Common myeloid progenitor, CD34-positive (primary cell): ENCODE measurements at regions not wholly inside any gene's neighbourhood (a gene's known extent, or its start where the extent isn't known, plus 50 kb on each side); places are given as distances from the start of the nearest gene placed in this dataset.

Experiments used
- CTCF ChIA-PET: fragments of 350-600 bp; sonication (Branson Sonifier 250); formaldehyde crosslinking; loops from one replicate; lab custom pipeline; 2021; ENCODE audit warnings: antibody characterized with exemption; lab: Charles Lee
- POLR2A ChIA-PET: fragments of 350-600 bp; sonication (Branson Sonifier 250); formaldehyde crosslinking; loops from one replicate; lab custom pipeline; 2021; ENCODE audit warnings: antibody characterized with exemption; lab: Charles Lee
- DNase-seq, 3 donors: peaks; one replicate each; pipeline versions ENCODE4 v3.0.0 to v3.0.0-alpha.2; 2013
- H3K27ac ChIP-seq, 2 experiments: 1 replicate in 1 of 2; 2 replicates in 1 of 2; pipeline ENCODE4 v1.7.0; 2013; ENCODE audit warnings: inconsistent platforms in 2 of 2, low read length in 2 of 2, mild to moderate bottlenecking in 2 of 2, low read depth in 1 of 2, moderate library complexity in 1 of 2; ENCODE audit not compliant: severe bottlenecking in 2 of 2, insufficient read depth in 1 of 2, poor library complexity in 1 of 2
- H3K27me3 ChIP-seq, 5 experiments: replicated peaks in 2 of 5; 1 replicate in 3 of 5; 2 replicates in 2 of 5; pipeline versions ENCODE4 v1.6.1 to v1.7.0; 2013; ENCODE audit warnings: low read length in 4 of 5, mild to moderate bottlenecking in 2 of 5, moderate library complexity in 2 of 5, inconsistent platforms in 1 of 5; ENCODE audit not compliant: insufficient read depth in 5 of 5, control insufficient read depth in 4 of 5
- H3K36me3 ChIP-seq, 4 experiments: 1 replicate in 2 of 4; 2 replicates in 2 of 4; pipeline versions ENCODE4 v1.6.1 to v1.7.0; 2013; ENCODE audit warnings: low read length in 3 of 4, control low read depth in 1 of 4, mild to moderate bottlenecking in 1 of 4; ENCODE audit not compliant: control insufficient read depth in 4 of 4, insufficient read depth in 4 of 4
- H3K4me1 ChIP-seq, 4 experiments: 1 replicate in 3 of 4; 2 replicates in 1 of 4; pipeline versions ENCODE4 v1.6.1 to v1.7.1; 2013; ENCODE audit warnings: low read length in 3 of 4, mild to moderate bottlenecking in 3 of 4, control low read depth in 1 of 4, inconsistent platforms in 1 of 4, moderate library complexity in 1 of 4; ENCODE audit not compliant: control insufficient read depth in 4 of 4, insufficient read depth in 4 of 4; ENCODE audit errors: control extremely low read depth in 1 of 4
- H3K4me3 ChIP-seq, 7 experiments: 1 replicate in 4 of 7; 2 replicates in 3 of 7; pipeline versions ENCODE4 v1.5.1 to v1.7.0; 2013; ENCODE audit warnings: mild to moderate bottlenecking in 7 of 7, low read length in 6 of 7, moderate library complexity in 6 of 7, inconsistent platforms in 2 of 7, low read depth in 2 of 7, control low read depth in 1 of 7; ENCODE audit not compliant: insufficient read depth in 4 of 7, control insufficient read depth in 1 of 7; ENCODE audit errors: extremely low read depth in 1 of 7
- H3K9me3 ChIP-seq, 5 experiments: 1 replicate in 4 of 5; 2 replicates in 1 of 5; pipeline versions ENCODE4 v1.6.1 to v1.7.1; 2013; ENCODE audit warnings: low read length in 4 of 5, mild to moderate bottlenecking in 2 of 5, inconsistent platforms in 1 of 5, low read depth in 1 of 5, moderate library complexity in 1 of 5; ENCODE audit not compliant: control insufficient read depth in 4 of 5, insufficient read depth in 2 of 5; ENCODE audit errors: control extremely low read depth in 1 of 5
- WGBS: methylation state at CpG from one replicate; pipeline ENCODE4 v1.1.5; 2013; ENCODE audit not compliant: insufficient coverage; 5-methylcytosine and 5-hydroxymethylcytosine counted together

DNA sequence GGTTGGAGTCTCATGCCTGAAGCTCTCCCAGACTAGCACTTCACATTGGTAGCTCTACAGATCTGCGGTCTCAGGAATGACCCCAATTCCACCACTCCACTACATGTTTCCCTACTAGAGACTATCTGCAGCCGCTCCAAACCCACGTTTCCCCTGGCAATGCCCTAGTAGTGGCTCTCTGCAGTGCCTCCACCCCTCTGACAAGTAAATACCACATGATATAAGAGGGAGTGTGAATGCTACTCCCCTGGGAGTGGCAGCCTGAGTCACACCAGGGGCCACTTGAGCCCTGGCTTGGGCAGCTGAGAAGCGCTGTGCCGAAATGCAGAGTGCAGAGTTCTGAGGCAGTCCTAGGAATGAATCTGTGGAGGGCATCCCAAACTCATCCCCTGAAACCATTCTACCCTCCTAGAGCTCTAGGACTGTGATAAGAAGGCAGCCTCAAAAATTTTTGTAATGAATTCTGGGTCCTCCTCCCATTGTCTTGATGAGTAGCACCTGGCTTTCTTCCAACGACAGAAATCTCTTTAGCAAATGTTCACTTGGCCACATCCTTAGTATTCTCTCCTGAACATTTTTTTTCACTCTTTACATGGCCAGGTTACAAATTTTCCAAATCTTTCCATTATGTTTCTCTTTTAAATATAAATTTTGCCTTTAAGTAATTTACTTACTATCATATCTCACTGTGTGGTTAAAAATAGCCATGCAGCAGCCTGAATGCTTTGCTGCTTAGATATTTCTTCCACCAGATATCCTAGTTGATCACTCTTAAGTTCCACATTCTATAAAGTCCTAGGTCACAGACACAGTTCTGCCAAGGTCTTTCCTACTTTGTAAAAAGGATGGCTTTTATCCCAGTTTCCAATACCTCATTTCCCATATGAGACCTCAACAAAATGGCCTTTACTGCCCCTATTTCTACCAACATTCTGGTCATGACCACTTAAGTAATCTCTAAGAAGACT lies 160.2 kb upstream of the CPEB2 start:
- POLR2A ChIA-PET = no interaction called here
- WGBS = 82% methylated on average over 5 of the region's 6 CpGs
- CTCF ChIA-PET = no interaction called here

DNA sequence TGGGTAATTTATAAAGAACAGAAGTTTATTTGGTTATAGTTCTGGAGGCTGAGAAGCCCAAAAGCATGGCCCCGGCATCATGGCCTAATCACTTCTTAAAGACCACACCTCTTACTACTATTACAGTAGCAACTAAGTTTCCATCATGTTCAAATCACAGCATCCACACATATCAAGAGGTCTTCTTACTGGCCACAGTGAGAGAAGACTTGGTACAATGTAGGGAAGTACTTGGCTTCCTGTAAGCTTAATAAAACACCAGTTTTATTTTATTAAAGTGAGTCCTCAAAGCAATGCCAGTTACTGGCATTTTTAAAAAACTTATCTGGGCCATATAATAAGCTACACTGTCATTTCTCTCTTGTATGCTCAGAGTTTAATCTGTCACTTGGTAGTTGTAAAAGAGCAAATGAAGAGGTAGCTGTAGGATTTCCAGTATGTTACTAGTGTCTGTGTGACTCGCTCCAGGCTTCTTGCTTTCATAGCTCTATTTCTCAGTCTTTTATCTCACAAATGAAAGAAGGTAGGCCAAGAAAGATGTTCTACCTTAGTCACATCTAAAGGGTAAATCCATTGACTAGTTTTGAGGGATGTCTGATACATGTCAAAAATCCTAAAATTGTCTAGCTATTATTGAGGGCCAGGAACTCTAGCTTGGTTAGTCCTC lies 159.2 kb upstream of the CPEB2 start:
- Histone ChIP-seq H3K27me3 (no peaks in the 10 kb centered on the region), H3K4me3 (no peak overlapping the region), H3K27ac (no peak overlapping the region), H3K36me3 (no peaks in the 10 kb centered on the region), H3K4me1 (no peaks in the 10 kb centered on the region), H3K9me3 (peaks cover 0 to 4% (median 0%) of the 10 kb centered on the region in 5 experiments)
- ChIA-PET CTCF (no interaction called here), POLR2A (no interaction called here)
- no CpG with 5 or more reads among the region's 2 CpGs for WGBS
- DNase-seq = no peak

More for the DNA sequence above, 160.2 kb upstream of the CPEB2 start:
- H3K9me3 ChIP-seq = peaks cover 0 to 4% (median 0%) of the 10 kb centered on the region in 5 experiments
- no peak overlapping the region for H3K4me3 ChIP-seq
- H3K27me3 ChIP-seq = no peaks in the 10 kb centered on the region
- DNase-seq = no peak
- H3K4me1 ChIP-seq = no peaks in the 10 kb centered on the region
- no peaks in the 10 kb centered on the region for H3K36me3 ChIP-seq
- H3K27ac ChIP-seq = no peak overlapping the region

DNA sequence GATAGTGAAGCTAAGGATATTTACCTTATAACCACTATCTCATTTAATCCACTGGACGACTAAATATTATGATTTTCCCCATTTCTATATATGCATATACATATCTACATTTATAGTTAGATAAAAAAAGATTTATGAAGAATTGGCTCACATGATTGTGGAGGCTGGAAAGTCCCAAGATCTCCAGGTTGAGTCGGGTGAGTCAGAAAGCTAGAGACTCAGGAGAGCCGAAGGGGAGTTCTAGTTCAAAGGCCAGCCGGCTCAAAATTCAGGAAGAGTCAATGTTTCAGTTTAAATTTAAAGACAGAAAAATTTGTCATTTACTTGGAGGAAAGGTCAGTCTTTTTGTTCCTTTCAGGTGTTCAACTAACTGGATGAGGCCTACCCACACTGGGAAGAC lies 158.2 kb upstream of the CPEB2 start:
- H3K9me3 ChIP-seq = no peaks in the 10 kb centered on the region
- no peaks in the 10 kb centered on the region for H3K36me3 ChIP-seq
- no peak for DNase-seq
- 93% methylated on average over 3 of the region's 4 CpGs for WGBS
- H3K4me1 ChIP-seq = no peaks in the 10 kb centered on the region
- ChIA-PET CTCF (no interaction called here), POLR2A (no interaction called here)
- H3K4me3 ChIP-seq = no peak overlapping the region
- no peak overlapping the region for H3K27ac ChIP-seq
- H3K27me3 ChIP-seq = no peaks in the 10 kb centered on the region

DNA sequence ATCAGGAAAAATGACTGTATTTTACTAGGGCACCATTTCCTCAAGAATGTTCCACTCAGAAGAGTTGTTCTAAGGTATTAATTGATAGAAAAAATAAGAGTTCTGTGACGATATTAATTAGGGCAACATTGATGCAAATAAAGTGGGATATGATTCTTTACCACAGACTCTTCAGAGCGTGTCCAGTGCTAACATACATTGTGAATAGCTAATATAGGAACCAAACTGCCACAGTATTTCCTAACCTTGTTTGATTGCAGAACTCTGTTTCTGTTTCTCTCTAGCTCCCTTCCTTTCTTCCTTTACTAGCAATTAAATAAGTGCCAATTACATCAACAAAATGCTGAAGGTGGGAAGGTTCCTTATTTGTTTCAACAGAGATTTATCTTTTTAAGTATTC lies 154.1 kb upstream of the CPEB2 start:
- H3K4me3 ChIP-seq = no peak overlapping the region
- H3K27ac ChIP-seq = no peak overlapping the region
- H3K9me3 ChIP-seq = no peaks in the 10 kb centered on the region
- ChIA-PET CTCF (interaction anchor here (1.0 to 1.6 kb wide), 2 partner anchors 16 to 173 kb away, joined by 3 to 4 read pairs; no protein-coding TSS in a partner anchor), POLR2A (no interaction called here)
- no peak for DNase-seq
- 100% methylated on average over 1 of the region's 2 CpGs for WGBS
- no peaks in the 10 kb centered on the region for H3K36me3 ChIP-seq
- no peaks in the 10 kb centered on the region for H3K27me3 ChIP-seq
- peaks cover 0 to 7% (median 0%) of the 10 kb centered on the region in 4 experiments for H3K4me1 ChIP-seq

DNA sequence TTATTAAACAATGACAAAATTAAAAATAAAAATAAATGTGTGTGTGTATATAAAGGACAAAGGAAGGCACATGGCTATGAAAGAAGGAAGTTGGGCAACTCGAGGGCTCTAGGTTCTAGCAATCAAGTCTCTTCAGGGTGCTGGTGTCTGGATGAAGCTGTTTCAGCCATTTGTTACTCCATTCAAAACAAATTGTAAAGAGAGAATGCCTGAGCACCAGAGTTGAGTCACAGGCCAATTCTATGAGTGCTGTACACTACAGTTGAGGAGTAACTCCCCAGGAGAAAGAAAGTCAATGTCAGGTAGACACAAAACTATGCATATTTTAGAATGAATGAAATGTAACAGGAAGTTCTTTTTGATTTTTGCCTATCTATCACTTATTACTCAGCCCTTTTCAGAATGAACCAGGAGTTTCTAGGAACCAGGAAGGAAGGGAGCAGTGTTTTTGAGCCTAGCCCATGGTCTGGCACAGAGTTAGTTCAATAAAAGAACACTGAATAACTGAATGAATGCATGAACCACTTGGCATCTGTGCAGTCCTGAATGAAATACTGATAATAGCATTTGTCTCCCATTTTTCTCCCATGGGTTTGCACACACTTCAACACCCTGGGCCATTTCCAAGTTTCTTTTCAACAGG lies 151.7 kb upstream of the CPEB2 start:
- no peak for DNase-seq
- peaks cover 0 to 7% (median 0%) of the 10 kb centered on the region in 4 experiments for H3K4me1 ChIP-seq
- no peaks in the 10 kb centered on the region for H3K27me3 ChIP-seq
- ChIA-PET CTCF (interaction anchor here (0.6 kb wide), 1 partner anchor 1441 kb away, joined by 4 read pairs; no protein-coding TSS in a partner anchor), POLR2A (no interaction called here)
- H3K4me3 ChIP-seq = no peak overlapping the region
- no peaks in the 10 kb centered on the region for H3K36me3 ChIP-seq
- 75% methylated on average over 1 of the region's 1 CpG for WGBS
- no peaks in the 10 kb centered on the region for H3K9me3 ChIP-seq
- no peak overlapping the region for H3K27ac ChIP-seq

DNA sequence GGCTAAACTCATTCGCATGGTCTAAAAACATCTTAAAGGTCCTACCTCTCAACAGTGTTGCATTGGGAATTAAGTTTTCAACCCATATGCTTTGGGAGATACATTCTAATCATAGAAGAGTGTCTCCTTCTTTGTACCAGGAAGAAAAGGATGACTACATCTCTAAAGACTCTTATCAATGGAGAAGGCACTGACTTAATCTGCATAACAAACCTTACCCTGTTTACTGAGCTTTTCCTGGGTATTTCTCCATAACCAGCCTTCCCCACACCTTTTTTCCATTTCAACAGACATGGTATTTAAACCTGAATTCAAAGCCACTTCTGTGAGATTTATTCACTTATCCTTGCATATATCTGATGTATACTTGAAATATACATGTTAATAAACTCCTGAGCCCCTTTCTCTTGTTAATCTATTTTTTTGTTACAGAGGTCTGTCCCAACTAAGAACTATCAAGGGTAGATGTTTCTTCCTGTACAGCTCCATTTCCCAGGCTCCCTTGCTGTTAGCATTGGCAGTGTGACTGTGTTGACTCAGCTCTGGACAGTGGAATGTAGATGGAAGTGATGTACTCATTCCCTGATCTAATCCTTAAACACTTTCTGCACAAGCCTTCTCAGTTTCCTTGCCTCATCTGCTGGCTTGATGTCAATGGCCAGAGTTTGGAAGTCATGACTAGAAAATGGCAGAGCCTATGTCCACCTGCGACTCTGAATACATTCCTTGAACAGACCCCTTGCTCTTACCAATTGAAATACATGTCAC lies 148.9 kb upstream of the CPEB2 start:
- H3K4me3 ChIP-seq = no peak overlapping the region
- ChIA-PET POLR2A (no interaction called here), CTCF (no interaction called here)
- H3K27ac ChIP-seq = no peak overlapping the region
- H3K9me3 ChIP-seq = no peaks in the 10 kb centered on the region
- WGBS = 100% methylated on average over 2 of the region's 2 CpGs
- H3K4me1 ChIP-seq = peaks cover 0 to 11% (median 0%) of the 10 kb centered on the region in 4 experiments
- no peaks in the 10 kb centered on the region for H3K27me3 ChIP-seq
- DNase-seq = no peak
- no peaks in the 10 kb centered on the region for H3K36me3 ChIP-seq
